GM19468 (cell line): ENCODE measurements at regions not wholly inside any gene's neighbourhood (a gene's known extent, or its start where the extent isn't known, plus 50 kb on each side); places are given as distances from the start of the nearest gene placed in this dataset.
A peak's percentile ranks its signal among the peaks of the same experiment; 100 is the strongest.

Experiments
- ATAC-seq: cut with Tn5 transposase; IDR thresholded peaks from one replicate; pipeline ENCODE4 v1.9.1; 2021; ENCODE audit warnings: mild to moderate bottlenecking, moderate library complexity, moderate number of reproducible peaks; ENCODE audit not compliant: unreplicated experiment; ENCODE audit errors: extremely low read depth

GRCh38 chr3:189548053-189548452 is 83.1 kb upstream of the TP63 start:
- no peak for ATAC-seq

DNA sequence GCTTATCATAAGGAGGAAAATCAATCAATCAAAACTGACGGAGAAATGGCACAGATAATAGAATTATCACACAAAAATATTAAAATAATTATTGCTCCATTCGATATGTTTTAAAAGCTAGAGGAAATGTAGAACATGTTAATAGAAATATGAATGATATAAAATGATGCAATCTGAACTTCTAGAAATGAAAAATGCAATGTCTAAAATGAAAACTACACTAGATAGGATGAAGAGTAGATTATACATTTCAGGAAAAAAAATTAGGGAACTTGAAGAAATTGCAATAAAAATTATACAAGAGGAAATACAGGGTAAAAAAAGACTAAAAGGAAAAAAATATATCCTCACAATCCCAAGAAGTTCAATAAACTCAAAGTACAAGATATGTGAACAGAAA is 80.2 kb upstream of the TP63 start:
- no peak for ATAC-seq

GRCh38 chr3:189554868-189555557 is 76.2 kb upstream of the TP63 start:
- ATAC-seq: no peak

GRCh38 chr3:189555558-189555881 is 75.7 kb upstream of the TP63 start:
- no peak for ATAC-seq

GRCh38 chr3:189557824-189558223 is 73.4 kb upstream of the TP63 start:
- no peak for ATAC-seq

DNA sequence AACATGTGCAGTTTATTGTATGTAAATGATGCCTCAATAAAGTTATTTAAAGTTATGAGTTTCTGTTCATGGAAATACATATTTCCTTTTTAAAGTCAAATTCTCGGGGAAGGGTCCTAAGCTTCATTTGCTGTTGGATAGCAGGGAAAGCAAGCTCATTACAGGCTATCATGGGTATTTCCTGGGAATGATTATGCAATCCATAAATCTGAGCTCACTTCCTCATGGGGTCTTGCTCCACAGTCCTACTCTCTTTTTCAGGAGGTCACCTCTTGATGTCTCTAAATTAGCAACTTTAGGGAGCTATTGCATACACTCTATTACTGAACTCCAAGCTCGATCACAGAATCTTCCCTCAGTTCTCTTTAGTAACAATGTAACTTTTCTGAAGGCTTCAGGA is 69.9 kb upstream of the TP63 start:
- no peak for ATAC-seq

DNA sequence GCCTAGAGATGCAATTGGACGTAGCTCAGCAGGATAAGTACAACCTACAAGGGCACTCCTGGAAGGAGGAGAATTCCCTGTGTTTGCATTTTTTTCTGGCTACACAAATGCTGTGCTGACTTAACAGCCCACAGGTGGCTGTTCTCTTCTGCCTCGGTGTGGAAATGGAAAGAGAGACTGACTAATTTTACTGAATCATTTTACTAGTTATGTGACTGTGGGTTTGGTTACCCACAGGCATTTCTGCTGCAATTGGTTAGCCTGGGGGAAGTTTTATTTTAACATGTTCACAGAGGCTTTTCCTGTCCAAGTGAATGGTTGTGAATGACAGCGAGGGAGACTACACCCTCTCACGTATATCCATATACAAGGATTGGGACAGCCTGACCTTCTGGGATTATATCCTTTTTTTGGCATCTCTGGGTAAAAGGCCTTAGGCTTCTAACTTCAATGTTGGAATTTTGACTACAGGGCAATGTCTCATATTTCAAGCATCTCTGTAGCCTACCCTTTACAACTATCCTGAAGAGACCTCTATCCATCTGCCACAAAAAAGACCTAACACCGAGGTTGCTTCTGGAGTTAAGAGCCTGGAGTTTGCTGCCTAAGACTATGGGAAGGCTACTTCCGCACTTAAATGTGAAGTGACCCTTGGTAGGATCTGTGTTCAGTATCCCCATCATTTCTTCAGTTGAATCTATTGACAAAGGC is 67.2 kb upstream of the TP63 start:
- peak; percentile 87 for ATAC-seq

GRCh38 chr3:189566550-189567130 is 64.5 kb upstream of the TP63 start:
- no peak for ATAC-seq

DNA sequence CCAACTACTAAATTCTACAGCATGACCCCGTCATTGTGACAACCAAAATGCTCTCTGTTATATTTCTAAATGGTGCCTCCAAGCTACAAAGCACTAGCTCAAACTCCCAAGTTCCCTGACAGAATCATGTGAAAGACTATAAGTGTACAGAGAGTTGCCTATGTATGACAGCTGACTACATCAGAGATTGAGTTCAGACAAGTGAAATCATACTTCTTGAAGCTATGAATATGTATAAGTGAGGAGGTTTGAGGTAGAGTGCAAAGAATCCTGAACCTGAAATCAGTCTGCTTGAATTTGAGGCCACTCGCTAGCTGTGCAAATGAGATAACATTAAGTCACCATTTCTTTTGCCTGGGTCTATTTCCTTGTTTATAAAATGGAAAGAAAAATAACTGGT is 63.9 kb upstream of the TP63 start:
- no peak for ATAC-seq

GRCh38 chr3:189567766-189568420 is 63.3 kb upstream of the TP63 start:
- ATAC-seq: no peak

DNA sequence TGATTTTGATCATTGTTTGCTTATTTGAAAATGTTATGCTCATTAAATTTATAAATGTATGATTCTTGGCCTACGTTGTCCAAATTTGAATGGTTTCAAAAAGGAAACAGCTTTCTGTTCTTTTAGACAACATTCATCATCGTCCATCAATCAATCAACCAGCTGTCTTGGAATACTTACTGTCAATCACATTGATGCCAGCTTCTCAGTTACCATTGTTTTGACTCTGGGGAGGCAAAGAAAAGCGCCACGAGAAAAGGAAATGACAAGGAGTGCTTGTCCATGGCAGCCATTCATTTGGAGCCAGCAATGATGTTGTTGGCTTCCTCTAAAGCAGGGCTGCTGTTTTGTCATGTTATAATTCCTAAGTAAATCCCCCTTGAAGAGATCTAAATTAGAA is 62.2 kb upstream of the TP63 start:
- ATAC-seq: no peak

- ATAC-seq: no peak
Measured at GRCh38 chr3:189569473-189569872, 61.7 kb upstream of the TP63 start.

GRCh38 chr3:189570916-189571315 is 60.3 kb upstream of the TP63 start:
- ATAC-seq: peak; percentile 53

DNA sequence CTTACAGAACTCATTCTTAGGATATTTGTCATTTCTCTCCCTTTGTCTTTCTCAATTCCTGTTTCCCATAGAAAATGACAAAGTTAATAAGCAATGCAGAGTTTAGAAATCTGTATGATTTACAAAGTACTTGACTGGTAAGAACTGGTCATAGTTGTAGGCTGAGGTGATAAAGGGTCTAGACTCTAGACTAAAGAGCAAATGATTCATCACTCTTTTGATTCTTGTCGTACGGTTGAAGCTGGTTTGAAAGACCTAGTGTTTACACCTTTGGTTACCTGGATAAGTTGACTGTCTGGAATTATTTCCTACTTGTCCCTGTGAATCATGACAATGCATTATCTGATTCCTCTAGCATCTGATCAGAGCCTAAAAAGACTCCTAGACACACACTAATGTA is 58.9 kb upstream of the TP63 start:
- ATAC-seq: no peak

GRCh38 chr3:189573004-189573403 is 58.2 kb upstream of the TP63 start:
- peak; percentile 32 for ATAC-seq

DNA sequence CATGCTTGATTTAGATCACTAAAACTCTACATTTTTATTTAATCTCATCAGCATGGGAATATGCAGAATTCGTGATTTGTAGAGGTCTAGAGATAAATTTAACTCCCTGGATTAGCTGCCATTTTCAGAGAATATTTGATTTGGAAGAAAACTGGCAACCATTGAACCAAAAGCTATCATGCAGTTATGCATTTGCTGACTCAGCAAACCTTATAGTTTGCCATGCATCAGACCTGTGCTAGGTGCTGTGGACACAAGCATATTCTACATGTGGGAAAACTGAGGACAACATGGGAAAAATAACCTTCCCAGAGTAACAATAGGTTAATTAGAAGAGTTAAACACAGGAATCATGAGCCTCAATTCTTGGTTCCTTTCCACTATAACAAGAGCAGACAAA is 54.7 kb upstream of the TP63 start:
- no peak for ATAC-seq

GRCh38 chr3:189577050-189577951 is 53.9 kb upstream of the TP63 start:
- no peak for ATAC-seq

DNA sequence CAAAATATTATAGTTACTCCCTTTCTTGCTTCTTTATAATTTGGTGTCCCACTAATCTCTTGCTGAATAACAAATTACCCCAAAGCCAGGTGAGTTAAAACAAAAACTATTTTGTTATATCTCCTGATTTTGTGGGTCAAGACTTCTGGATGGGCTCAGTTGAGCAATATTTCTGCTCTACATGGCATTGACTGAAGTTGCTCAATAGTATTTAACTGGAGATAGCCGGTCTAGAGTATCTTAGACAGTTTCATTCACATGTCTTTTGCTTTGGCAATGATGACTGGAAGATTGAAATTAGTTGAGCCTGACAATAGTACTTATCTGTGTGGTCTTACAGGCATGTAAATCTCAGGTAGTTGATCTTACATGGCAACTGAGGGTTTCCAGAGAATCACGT is 51.0 kb upstream of the TP63 start:
- ATAC-seq: no peak
